Chondrocyte (in vitro differentiated cells): ENCODE measurements at regions not wholly inside any gene's neighbourhood (a gene's known extent, or its start where the extent isn't known, plus 50 kb on each side); places are given as distances from the start of the nearest gene placed in this dataset.

Experiments
- DNase-seq: peaks from one replicate; pipeline ENCODE4 v3.0.0; 2021; ENCODE audit warnings: mixed read lengths, low spot score
- H3K27ac Mint-ChIP-seq: one replicate; pipeline ENCODE4 v1.8.0; 2021; ENCODE audit warnings: mild to moderate bottlenecking, moderate library complexity, mixed read lengths; ENCODE audit not compliant: unreplicated experiment
- H3K27me3 Mint-ChIP-seq: 2 replicates; pipeline ENCODE4 v1.8.0; 2021; ENCODE audit warnings: low read depth, mixed read lengths
- H3K36me3 Mint-ChIP-seq: 2 replicates; pipeline ENCODE4 v1.8.0; 2021; ENCODE audit warnings: low read depth, mixed read lengths
- H3K4me1 Mint-ChIP-seq: 2 replicates; pipeline ENCODE4 v1.8.0; 2021; ENCODE audit warnings: low read depth, mild to moderate bottlenecking, mixed read lengths
- H3K4me3 Mint-ChIP-seq: one replicate; pipeline ENCODE4 v1.8.0; 2021; ENCODE audit warnings: mild to moderate bottlenecking, moderate library complexity, mixed read lengths; ENCODE audit not compliant: unreplicated experiment
- H3K9me3 Mint-ChIP-seq: 2 replicates; pipeline ENCODE4 v1.8.0; 2021; ENCODE audit warnings: low read depth, mixed read lengths
- TF ChIP-seq, protein P1 (sequence below): fragments of 200-600 bp; sonication (generic); IDR thresholded peaks from 2 replicates; pipeline ENCODE4 v1.5.0; 2021; ENCODE audit warnings: antibody characterized with exemption, mild to moderate bottlenecking, moderate library complexity

DNA sequence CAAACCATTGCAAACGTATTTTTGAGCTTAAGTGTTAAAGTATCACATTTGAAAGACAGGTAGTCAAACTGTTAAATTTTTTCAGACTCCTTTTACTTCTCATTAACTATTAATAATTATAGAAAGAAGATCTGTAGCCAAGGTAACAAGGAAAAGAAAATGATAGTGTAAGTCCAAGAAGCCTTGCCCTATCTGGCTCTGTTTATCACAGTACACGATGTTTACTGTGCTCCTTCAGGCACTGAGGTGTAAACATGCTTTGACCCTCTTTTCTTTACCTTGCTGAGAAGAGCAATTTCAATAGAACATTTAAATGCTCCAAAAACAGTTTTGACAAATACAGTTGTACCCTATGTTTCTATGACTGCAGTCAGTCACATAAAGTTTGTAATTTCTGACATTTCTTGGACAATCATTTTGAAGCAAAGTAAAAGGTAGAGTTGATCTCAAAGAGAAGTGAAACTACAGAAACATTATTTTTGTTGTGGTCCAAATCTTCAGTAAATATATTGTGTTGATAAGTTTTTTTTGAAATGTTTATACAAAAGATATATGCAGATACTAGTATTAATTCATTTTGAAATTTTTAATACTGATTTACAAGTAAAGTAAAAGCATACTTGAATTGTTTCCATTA lies 152.6 kb upstream of the KYNU start:
- TF ChIP-seq, protein P1, sequence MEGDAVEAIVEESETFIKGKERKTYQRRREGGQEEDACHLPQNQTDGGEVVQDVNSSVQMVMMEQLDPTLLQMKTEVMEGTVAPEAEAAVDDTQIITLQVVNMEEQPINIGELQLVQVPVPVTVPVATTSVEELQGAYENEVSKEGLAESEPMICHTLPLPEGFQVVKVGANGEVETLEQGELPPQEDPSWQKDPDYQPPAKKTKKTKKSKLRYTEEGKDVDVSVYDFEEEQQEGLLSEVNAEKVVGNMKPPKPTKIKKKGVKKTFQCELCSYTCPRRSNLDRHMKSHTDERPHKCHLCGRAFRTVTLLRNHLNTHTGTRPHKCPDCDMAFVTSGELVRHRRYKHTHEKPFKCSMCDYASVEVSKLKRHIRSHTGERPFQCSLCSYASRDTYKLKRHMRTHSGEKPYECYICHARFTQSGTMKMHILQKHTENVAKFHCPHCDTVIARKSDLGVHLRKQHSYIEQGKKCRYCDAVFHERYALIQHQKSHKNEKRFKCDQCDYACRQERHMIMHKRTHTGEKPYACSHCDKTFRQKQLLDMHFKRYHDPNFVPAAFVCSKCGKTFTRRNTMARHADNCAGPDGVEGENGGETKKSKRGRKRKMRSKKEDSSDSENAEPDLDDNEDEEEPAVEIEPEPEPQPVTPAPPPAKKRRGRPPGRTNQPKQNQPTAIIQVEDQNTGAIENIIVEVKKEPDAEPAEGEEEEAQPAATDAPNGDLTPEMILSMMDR: no peak
- Mint-ChIP-seq H3K9me3 (peaks cover 9% of the 10 kb centered on the region), H3K4me3 (no peak overlapping the region), H3K4me1 (peaks cover 32% of the 10 kb centered on the region), H3K27me3 (no peaks in the 10 kb centered on the region), H3K36me3 (peaks cover 3% of the 10 kb centered on the region), H3K27ac (no peak overlapping the region)
- no peak for DNase-seq

DNA sequence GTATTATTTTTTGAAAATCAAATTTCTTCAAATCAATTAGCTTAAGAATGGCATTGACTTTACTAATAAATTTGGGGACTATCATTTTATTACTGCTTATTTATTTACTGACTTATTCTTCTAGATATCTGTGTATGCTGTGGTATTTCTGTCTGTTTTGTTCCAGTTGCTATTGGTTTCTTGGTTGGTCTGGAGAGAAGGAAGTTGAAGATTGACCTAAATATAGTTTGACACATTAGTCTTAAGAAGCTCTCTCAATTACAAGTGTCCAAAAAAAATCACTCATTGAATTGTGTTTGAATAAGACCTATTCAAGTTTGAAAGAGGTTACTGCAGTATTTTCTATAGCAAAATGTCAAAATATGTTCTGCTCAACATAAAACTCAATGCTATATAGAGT lies 153.3 kb upstream of the KYNU start:
- TF ChIP-seq, protein P1: no peak
- Mint-ChIP-seq H3K9me3 (peaks cover 5% of the 10 kb centered on the region), H3K27ac (no peak overlapping the region), H3K4me3 (no peak overlapping the region), H3K4me1 (peaks cover 33% of the 10 kb centered on the region), H3K36me3 (peaks cover 2% of the 10 kb centered on the region), H3K27me3 (no peaks in the 10 kb centered on the region)
- no peak for DNase-seq

DNA sequence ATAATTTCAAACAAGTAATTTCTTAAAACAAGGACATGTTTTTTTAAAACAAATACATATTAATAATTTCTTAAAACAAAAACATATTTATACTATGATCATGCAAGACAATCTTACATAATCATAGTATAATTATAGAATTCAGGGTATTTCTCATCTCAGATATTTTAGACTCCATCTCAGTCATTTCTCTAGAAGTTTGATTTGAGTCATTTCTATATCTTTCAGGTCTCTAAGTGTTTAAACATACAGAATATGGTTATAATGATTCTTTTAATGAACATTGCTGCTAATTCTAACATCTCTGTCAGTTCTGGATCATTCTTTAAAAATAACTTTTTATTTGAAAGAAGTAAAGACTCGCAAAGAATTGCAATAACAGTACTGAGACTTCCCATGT lies 154.2 kb upstream of the KYNU start:
- Mint-ChIP-seq H3K9me3 (no peaks in the 10 kb centered on the region), H3K4me3 (no peak overlapping the region), H3K4me1 (peaks cover 42% of the 10 kb centered on the region), H3K27ac (peak overlapping the region; percentile 27), H3K36me3 (no peaks in the 10 kb centered on the region), H3K27me3 (no peaks in the 10 kb centered on the region)
- TF ChIP-seq, protein P1: no peak
- no peak for DNase-seq

DNA sequence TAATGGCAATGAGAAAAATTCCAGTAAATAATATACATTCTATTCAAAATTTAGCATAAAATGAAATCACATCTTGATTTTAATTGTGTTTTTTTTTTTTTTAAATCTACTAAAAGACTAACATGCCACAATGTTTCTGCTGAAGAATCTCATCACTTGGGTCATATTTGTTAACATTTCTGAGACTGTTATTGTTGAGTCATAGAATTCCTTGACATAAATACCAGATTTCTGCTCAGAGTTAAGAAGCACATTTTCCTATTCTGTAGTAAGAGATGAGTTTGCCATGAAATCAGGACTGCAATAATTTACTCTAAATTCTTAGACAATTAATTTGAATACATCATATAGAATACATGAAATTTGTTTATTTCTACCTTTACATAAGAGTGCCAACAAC lies 154.9 kb upstream of the KYNU start:
- Mint-ChIP-seq H3K27ac (peak overlapping the region; percentile 70), H3K36me3 (no peaks in the 10 kb centered on the region), H3K9me3 (no peaks in the 10 kb centered on the region), H3K4me3 (no peak overlapping the region), H3K4me1 (peaks cover 49% of the 10 kb centered on the region), H3K27me3 (no peaks in the 10 kb centered on the region)
- DNase-seq: no peak
- TF ChIP-seq, protein P1: no peak

DNA sequence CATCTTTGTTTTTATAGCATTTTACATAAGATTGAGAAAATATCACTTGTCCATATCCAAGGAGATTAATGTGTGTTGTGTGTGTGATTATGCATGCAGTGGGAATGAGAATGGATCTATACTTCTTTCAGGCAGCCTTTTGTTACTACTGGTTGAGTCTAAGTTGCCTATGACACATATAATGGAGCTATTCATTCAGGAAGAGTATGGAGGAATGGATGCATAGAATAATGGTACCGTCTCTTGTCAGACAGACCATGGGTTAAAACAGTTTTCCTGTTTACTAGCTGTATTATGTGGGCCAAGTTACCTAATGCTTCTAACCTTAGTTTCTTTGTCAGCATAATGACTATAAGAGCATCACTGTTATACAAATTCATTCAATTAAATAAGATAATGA lies 155.4 kb upstream of the KYNU start:
- no peak for DNase-seq
- Mint-ChIP-seq H3K9me3 (no peaks in the 10 kb centered on the region), H3K27me3 (no peaks in the 10 kb centered on the region), H3K4me3 (no peak overlapping the region), H3K27ac (no peak overlapping the region), H3K4me1 (peaks cover 54% of the 10 kb centered on the region), H3K36me3 (no peaks in the 10 kb centered on the region)
- TF ChIP-seq, protein P1: no peak
